A549 (cell line): ENCODE measurements at regions not wholly inside any gene's neighbourhood (a gene's known extent, or its start where the extent isn't known, plus 50 kb on each side); places are given as distances from the start of the nearest gene placed in this dataset.

Experiments used
- CTCF ChIP-seq: fragments of >200 bp; sonication (Bioruptor Twin); formaldehyde crosslinking; IDR thresholded peaks from 3 replicates; pipeline ENCODE4 v1.5.1; 2016
- TF ChIP-seq, protein P1 (sequence below): fragments of 200-600 bp; sonication (generic); IDR thresholded peaks from 2 replicates; pipeline ENCODE4 v1.6.1; 2016; ENCODE audit warnings: antibody characterized with exemption, mild to moderate bottlenecking, moderate library complexity

DNA sequence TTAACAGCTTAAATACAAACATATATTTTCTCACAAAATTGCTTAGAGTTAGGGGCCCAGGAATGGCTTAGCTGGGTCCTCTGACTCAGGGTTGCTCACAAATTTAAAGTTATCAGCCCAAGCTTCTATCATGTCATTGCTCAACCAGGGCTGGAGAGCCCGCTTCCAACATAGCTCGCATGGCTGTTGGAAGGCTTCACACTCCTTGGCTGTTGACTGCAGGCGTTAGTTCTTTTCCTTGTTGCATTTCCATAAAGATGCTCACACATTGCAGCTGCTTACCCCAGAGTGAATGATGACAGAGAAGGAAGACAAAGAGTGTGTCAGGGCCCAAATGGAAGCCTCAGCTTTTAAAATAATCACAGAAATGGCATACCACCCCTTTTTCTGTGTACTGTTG lies 62.9 kb upstream of the TFPI start:
- no peak for TF ChIP-seq CTCF
- TF ChIP-seq, protein P1, sequence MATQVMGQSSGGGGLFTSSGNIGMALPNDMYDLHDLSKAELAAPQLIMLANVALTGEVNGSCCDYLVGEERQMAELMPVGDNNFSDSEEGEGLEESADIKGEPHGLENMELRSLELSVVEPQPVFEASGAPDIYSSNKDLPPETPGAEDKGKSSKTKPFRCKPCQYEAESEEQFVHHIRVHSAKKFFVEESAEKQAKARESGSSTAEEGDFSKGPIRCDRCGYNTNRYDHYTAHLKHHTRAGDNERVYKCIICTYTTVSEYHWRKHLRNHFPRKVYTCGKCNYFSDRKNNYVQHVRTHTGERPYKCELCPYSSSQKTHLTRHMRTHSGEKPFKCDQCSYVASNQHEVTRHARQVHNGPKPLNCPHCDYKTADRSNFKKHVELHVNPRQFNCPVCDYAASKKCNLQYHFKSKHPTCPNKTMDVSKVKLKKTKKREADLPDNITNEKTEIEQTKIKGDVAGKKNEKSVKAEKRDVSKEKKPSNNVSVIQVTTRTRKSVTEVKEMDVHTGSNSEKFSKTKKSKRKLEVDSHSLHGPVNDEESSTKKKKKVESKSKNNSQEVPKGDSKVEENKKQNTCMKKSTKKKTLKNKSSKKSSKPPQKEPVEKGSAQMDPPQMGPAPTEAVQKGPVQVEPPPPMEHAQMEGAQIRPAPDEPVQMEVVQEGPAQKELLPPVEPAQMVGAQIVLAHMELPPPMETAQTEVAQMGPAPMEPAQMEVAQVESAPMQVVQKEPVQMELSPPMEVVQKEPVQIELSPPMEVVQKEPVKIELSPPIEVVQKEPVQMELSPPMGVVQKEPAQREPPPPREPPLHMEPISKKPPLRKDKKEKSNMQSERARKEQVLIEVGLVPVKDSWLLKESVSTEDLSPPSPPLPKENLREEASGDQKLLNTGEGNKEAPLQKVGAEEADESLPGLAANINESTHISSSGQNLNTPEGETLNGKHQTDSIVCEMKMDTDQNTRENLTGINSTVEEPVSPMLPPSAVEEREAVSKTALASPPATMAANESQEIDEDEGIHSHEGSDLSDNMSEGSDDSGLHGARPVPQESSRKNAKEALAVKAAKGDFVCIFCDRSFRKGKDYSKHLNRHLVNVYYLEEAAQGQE = no peak
